ENCODE measurements at regions not wholly inside any gene's neighbourhood (a gene's known extent, or its start where the extent isn't known, plus 50 kb on each side); places are given as distances from the start of the nearest gene placed in this dataset.
"Not testable (repeated sequence)": the region's sequence is repeated elsewhere in the genome, so short reads cannot be mapped to it uniquely, and the experiment has no call there.

DNA sequence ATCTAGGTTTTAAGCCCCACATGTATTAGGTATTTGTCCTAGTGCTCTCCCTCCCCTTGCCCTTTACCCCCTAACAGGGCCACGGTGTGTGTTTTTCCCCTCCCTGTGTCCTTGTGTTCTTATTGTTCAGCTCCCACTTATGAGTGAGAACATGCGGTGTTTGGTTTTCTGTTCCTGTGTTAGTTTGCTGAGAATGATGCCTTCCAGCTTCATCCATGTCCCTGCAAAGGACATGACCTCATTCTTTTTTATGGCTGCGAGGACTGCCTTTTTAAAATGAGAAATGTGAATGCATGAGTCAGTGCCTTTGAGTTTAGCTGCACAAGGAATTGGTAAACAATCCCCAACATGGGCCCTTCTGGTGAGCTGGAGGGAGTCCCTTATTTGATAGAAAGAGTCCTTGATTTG is 88.4 kb upstream of the EIF5 start:
- H3K23ac ChIP-seq (ENCODE audit: insufficient read length); H3K9ac ChIP-seq (replicated peaks in 1 of 4; ENCODE audit: extremely low read depth in 1 of 4, low read depth in 3 of 4, low read length in 3 of 4); H3K79me2 ChIP-seq (ENCODE audit: control insufficient read depth in 1 of 2, insufficient read depth in 2 of 2, low read length in 2 of 2); H4K5ac ChIP-seq (ENCODE audit: insufficient read length, low read depth, low read length); H3K23me2 ChIP-seq (ENCODE audit: low read depth, low read length); H2AK5ac ChIP-seq (ENCODE audit: low read depth, low read length); H4K91ac ChIP-seq (replicated peaks; ENCODE audit: insufficient read length, low read length); H3K4ac ChIP-seq (replicated peaks; ENCODE audit: insufficient read length, low read depth, low read length); H2BK12ac ChIP-seq (ENCODE audit: low read depth, low read length); H2BK15ac ChIP-seq (ENCODE audit: low read length); H3K14ac ChIP-seq (ENCODE audit: insufficient read length); H3K4me1 ChIP-seq (replicated peaks in 1 of 4; ENCODE audit: control insufficient read depth in 3 of 4, insufficient read depth in 4 of 4, low read length in 3 of 4); FAIRE-seq; H3K56ac ChIP-seq (replicated peaks; ENCODE audit: insufficient read length, low read depth, low read length); H2BK20ac ChIP-seq (ENCODE audit: low read length); H3K9me3 ChIP-seq (ENCODE audit: insufficient read depth in 2 of 2, low read depth in 1 of 2, low read length in 1 of 2); H3K4me2 ChIP-seq (ENCODE audit: insufficient read depth in 1 of 2, low read depth in 2 of 2, low read length in 2 of 2); H2AFZ ChIP-seq (ENCODE audit: low read length); DNase-seq (ENCODE audit: low read depth in 1 of 2, low spot score in 2 of 2); H3K4me3 ChIP-seq (ENCODE audit: extremely low read depth in 1 of 4, insufficient read depth in 2 of 4, low read depth in 3 of 4, low read length in 4 of 4); H3K79me1 ChIP-seq (ENCODE audit: low read depth, low read length); H4K20me1 ChIP-seq (replicated peaks in 1 of 2; ENCODE audit: control insufficient read depth in 1 of 2, insufficient read depth in 2 of 2, low read length in 2 of 2); H3K27me3 ChIP-seq (replicated peaks in 1 of 4; ENCODE audit: control insufficient read depth in 3 of 4, extremely low read depth in 1 of 4, insufficient read depth in 3 of 4, low read length in 3 of 4); H3K27ac ChIP-seq (ENCODE audit: low read depth, low read length); H4K8ac ChIP-seq (ENCODE audit: extremely low read depth, insufficient read depth, low read length); POLR2A ChIA-PET (ENCODE audit: partially characterized antibody); H2BK120ac ChIP-seq (replicated peaks; ENCODE audit: low read depth, low read length); H3K36me3 ChIP-seq (ENCODE audit: control insufficient read depth in 2 of 4, insufficient read depth in 4 of 4, low read length in 3 of 4): not testable (repeated sequence)
- Histone ChIP-seq H2BK5ac (ENCODE audit: low read depth, low read length) (peak overlapping the region; percentile 54; the same call in 1 of the 2 replicates), H3K18ac (ENCODE audit: extremely low read depth, low read length) (0 out of 2 replicates have a peak overlapping the region, but pooled peaks have one; percentile 28)
- 80% methylated on average over 3 of the region's 3 CpGs; no CpG with 5 or more reads in 1 of the 2 experiments for WGBS, 2 experiments (ENCODE audit: extremely low coverage in 1 of 2, insufficient coverage in 1 of 2, insufficient read length in 1 of 2, insufficient replicate concordance in 2 of 2, low coverage in 1 of 2, low lambda C conversion rate in 2 of 2, missing lambda C conversion rate in 1 of 2)
- CTCF ChIA-PET (ENCODE audit: partially characterized antibody) = interaction anchor here (1.0 to 1.7 kb wide), 4 partner anchors 9 to 140 kb away, joined by 3 to 5 read pairs (median 4); no protein-coding TSS in a partner anchor
